ENCODE measurements at regions not wholly inside any gene's neighbourhood (a gene's known extent, or its start where the extent isn't known, plus 50 kb on each side); places are given as distances from the start of the nearest gene placed in this dataset.

- no peak overlapping the region for H3K4me2 ChIP-seq
- no peaks in the 10 kb centered on the region for H3K27me3 ChIP-seq (ENCODE audit: insufficient read depth, low read depth)
- H3K4me3 ChIP-seq (IDR thresholded peaks at IDR 0.05; ENCODE audit: insufficient read depth, low read depth, low read length), result no peak overlapping the region
- no peak overlapping the region for H2AFZ ChIP-seq (ENCODE audit: low read depth)
- H3K79me2 ChIP-seq (ENCODE audit: insufficient read depth, low read depth), result no peaks in the 10 kb centered on the region
- H3K4me1 ChIP-seq (ENCODE audit: low read depth, poor library complexity, severe bottlenecking), result no peaks in the 10 kb centered on the region
- no peaks in the 10 kb centered on the region for H3K36me3 ChIP-seq (ENCODE audit: insufficient read depth)
- no peak for TF ChIP-seq CTCF (conservative IDR thresholded peaks at IDR 0.05; ENCODE audit: low read depth, low read length)
- no peak overlapping the region for H3K9ac ChIP-seq
- H4K20me1 ChIP-seq (ENCODE audit: insufficient read depth), result no peaks in the 10 kb centered on the region
- H3K27ac ChIP-seq, result no peak overlapping the region
Measured at GRCh38 chr20:10898552-10898951, 224.8 kb upstream of the JAG1 start.

GRCh38 chr20:10902174-10902573, 228.4 kb upstream of the JAG1 start:
- Histone ChIP-seq H3K27me3 (ENCODE audit: insufficient read depth, low read depth) (no peaks in the 10 kb centered on the region), H3K36me3 (ENCODE audit: insufficient read depth) (no peaks in the 10 kb centered on the region)

GRCh38 chr20:10902576-10903282, 228.9 kb upstream of the JAG1 start:
- Histone ChIP-seq H4K20me1 (ENCODE audit: insufficient read depth) (no peaks in the 10 kb centered on the region), H3K79me2 (ENCODE audit: insufficient read depth, low read depth) (no peaks in the 10 kb centered on the region), H3K4me2 (no peak overlapping the region), H3K4me3 (IDR thresholded peaks at IDR 0.05; ENCODE audit: insufficient read depth, low read depth, low read length) (no peak overlapping the region), H3K27me3 (ENCODE audit: insufficient read depth, low read depth) (no peaks in the 10 kb centered on the region), H3K4me1 (ENCODE audit: low read depth, poor library complexity, severe bottlenecking) (no peaks in the 10 kb centered on the region), H3K27ac (no peak overlapping the region), H2AFZ (ENCODE audit: low read depth) (no peak overlapping the region), H3K36me3 (ENCODE audit: insufficient read depth) (no peaks in the 10 kb centered on the region), H3K9ac (no peak overlapping the region)
- no peak for TF ChIP-seq CTCF (conservative IDR thresholded peaks at IDR 0.05; ENCODE audit: low read depth, low read length)

More at GRCh38 chr20:10902174-10902573, 228.4 kb upstream of the JAG1 start:
- Histone ChIP-seq H3K27ac (no peak overlapping the region), H3K4me1 (ENCODE audit: low read depth, poor library complexity, severe bottlenecking) (no peaks in the 10 kb centered on the region), H3K4me3 (IDR thresholded peaks at IDR 0.05; ENCODE audit: insufficient read depth, low read depth, low read length) (no peak overlapping the region), H3K9ac (no peak overlapping the region), H4K20me1 (ENCODE audit: insufficient read depth) (no peaks in the 10 kb centered on the region), H2AFZ (ENCODE audit: low read depth) (no peak overlapping the region), H3K79me2 (ENCODE audit: insufficient read depth, low read depth) (no peaks in the 10 kb centered on the region), H3K4me2 (no peak overlapping the region)
- TF ChIP-seq CTCF (conservative IDR thresholded peaks at IDR 0.05; ENCODE audit: low read depth, low read length), result no peak

- Histone ChIP-seq H3K79me2 (ENCODE audit: insufficient read depth, low read depth) (no peaks in the 10 kb centered on the region), H3K4me2 (no peak overlapping the region), H3K27me3 (ENCODE audit: insufficient read depth, low read depth) (no peaks in the 10 kb centered on the region), H3K27ac (no peak overlapping the region), H2AFZ (ENCODE audit: low read depth) (no peak overlapping the region), H3K4me1 (ENCODE audit: low read depth, poor library complexity, severe bottlenecking) (no peaks in the 10 kb centered on the region), H3K9ac (no peak overlapping the region), H3K4me3 (IDR thresholded peaks at IDR 0.05; ENCODE audit: insufficient read depth, low read depth, low read length) (no peak overlapping the region), H4K20me1 (ENCODE audit: insufficient read depth) (no peaks in the 10 kb centered on the region), H3K36me3 (ENCODE audit: insufficient read depth) (no peaks in the 10 kb centered on the region)
- TF ChIP-seq CTCF (conservative IDR thresholded peaks at IDR 0.05; ENCODE audit: low read depth, low read length), result no peak
Measured at GRCh38 chr20:10906834-10907233, 233.0 kb upstream of the JAG1 start.

Data from KMS-11 (cell line).